Endodermal cell (in vitro differentiated cells): ENCODE measurements at regions not wholly inside any gene's neighbourhood (a gene's known extent, or its start where the extent isn't known, plus 50 kb on each side); places are given as distances from the start of the nearest gene placed in this dataset.
"Not testable (repeated sequence)": the region's sequence is repeated elsewhere in the genome, so short reads cannot be mapped to it uniquely, and the experiment has no call there.

Experiments
- DNase-seq: peaks from one replicate; pipeline ENCODE4 v3.0.0-alpha.2; 2017
- H3K27ac ChIP-seq: 2 replicates; pipeline ENCODE4 v1.5.1; 2013; ENCODE audit warnings: mild to moderate bottlenecking, low read depth, low read length, moderate library complexity
- H3K27me3 ChIP-seq: 2 replicates; pipeline ENCODE4 v1.6.1; 2013; ENCODE audit warnings: mild to moderate bottlenecking, low read length, moderate library complexity; ENCODE audit not compliant: insufficient read depth, control insufficient read depth, poor library complexity, severe bottlenecking
- H3K36me3 ChIP-seq: 2 replicates; pipeline ENCODE4 v1.7.0; 2013; ENCODE audit warnings: mild to moderate bottlenecking, low read length, moderate library complexity; ENCODE audit not compliant: control insufficient read depth, insufficient read depth
- H3K4me1 ChIP-seq: one replicate; pipeline ENCODE4 v1.7.0; 2013; ENCODE audit warnings: low read length; ENCODE audit not compliant: control insufficient read depth, insufficient read depth
- H3K4me3 ChIP-seq: 2 replicates; pipeline ENCODE4 v1.5.1; 2013; ENCODE audit warnings: mild to moderate bottlenecking, low read length, moderate library complexity
- H3K9ac ChIP-seq: 2 replicates; pipeline ENCODE4 v1.6.1; 2013; ENCODE audit warnings: mild to moderate bottlenecking, low read length, moderate library complexity; ENCODE audit not compliant: poor library complexity, severe bottlenecking; ENCODE audit errors: extremely low read depth
- H3K9me3 ChIP-seq: 2 replicates; pipeline ENCODE4 v1.6.1; 2013; ENCODE audit warnings: mild to moderate bottlenecking, low read length, moderate library complexity; ENCODE audit not compliant: control insufficient read depth
- H3K27ac Mint-ChIP-seq: 2 replicates; pipeline ENCODE4 v1.8.0; 2020; ENCODE audit warnings: mixed read lengths
- H3K27me3 Mint-ChIP-seq: 2 replicates; pipeline ENCODE4 v1.8.0; 2021; ENCODE audit warnings: mild to moderate bottlenecking, mixed read lengths; ENCODE audit not compliant: insufficient read depth
- H3K36me3 Mint-ChIP-seq: 2 replicates; pipeline ENCODE4 v1.8.0; 2020; ENCODE audit warnings: low read depth, mixed read lengths
- H3K4me1 Mint-ChIP-seq: 2 replicates; pipeline ENCODE4 v1.8.0; 2020; ENCODE audit warnings: mixed read lengths
- H3K4me3 Mint-ChIP-seq: 2 replicates; pipeline ENCODE4 v1.8.0; 2020; ENCODE audit warnings: mild to moderate bottlenecking, moderate library complexity, mixed read lengths
- H3K9me3 Mint-ChIP-seq: 2 replicates; pipeline ENCODE4 v1.8.0; 2020; ENCODE audit warnings: mild to moderate bottlenecking, mixed read lengths
- CTCF ChIP-seq: fragments of 200-600 bp; sonication (generic); conservative IDR thresholded peaks from 2 replicates; pipeline ENCODE4 v1.5.0; 2021; ENCODE audit warnings: antibody characterized with exemption, mild to moderate bottlenecking
- WGBS, 2 experiments: methylation state at CpG; one replicate each; pipeline versions ENCODE4 v1.1.5 to v1.1.7; 2013; ENCODE audit warnings: missing lambda C conversion rate in 2 of 2, mixed read lengths in 1 of 2; ENCODE audit not compliant: insufficient coverage in 1 of 2, insufficient read length in 1 of 2; 5-methylcytosine and 5-hydroxymethylcytosine counted together

- H3K9me3 ChIP-seq, H3K27ac Mint-ChIP-seq, H3K4me3 ChIP-seq, H3K27ac ChIP-seq, H3K36me3 Mint-ChIP-seq, H3K27me3 ChIP-seq, DNase-seq, H3K36me3 ChIP-seq, H3K4me1 Mint-ChIP-seq, H3K4me1 ChIP-seq, H3K9me3 Mint-ChIP-seq, H3K4me3 Mint-ChIP-seq, H3K9ac ChIP-seq, H3K27me3 Mint-ChIP-seq: not testable (repeated sequence)
- WGBS, 2 experiments, result 90 to 91% methylated on average over 4 to 7 of the region's 7 CpGs
Measured at GRCh38 chr12:64552510-64552909, 57.8 kb upstream of the RASSF3 start.

DNA sequence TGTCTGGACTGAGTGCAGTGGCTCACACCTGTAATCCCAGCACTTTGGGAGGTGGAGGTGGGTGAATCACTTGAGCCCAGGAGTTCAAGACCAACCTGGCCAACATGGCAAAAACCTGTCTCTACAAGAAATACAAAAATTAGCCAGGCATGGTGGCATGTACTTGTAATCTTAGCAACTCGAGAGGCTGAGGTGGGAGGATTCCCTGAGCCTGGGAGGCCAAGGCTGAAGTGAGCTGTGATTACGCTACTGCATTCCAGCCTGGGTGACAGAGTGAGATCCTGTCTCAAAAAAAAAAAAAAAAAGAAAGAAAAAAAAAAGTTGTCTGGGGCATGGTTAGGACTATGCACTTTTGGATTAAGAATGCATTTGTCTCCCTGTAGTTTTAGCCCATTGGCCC, 56.6 kb upstream of the RASSF3 start:
- H3K9me3 ChIP-seq, DNase-seq, H3K36me3 Mint-ChIP-seq, H3K36me3 ChIP-seq, H3K27me3 ChIP-seq, H3K27ac Mint-ChIP-seq, H3K4me3 ChIP-seq, H3K27me3 Mint-ChIP-seq, H3K4me1 Mint-ChIP-seq, H3K4me1 ChIP-seq, H3K9ac ChIP-seq, H3K27ac ChIP-seq, H3K4me3 Mint-ChIP-seq, H3K9me3 Mint-ChIP-seq: not testable (repeated sequence)
- 86 to 94% methylated on average over 1 to 2 of the region's 2 CpGs for WGBS, 2 experiments

GRCh38 chr12:64556231-64556630, 54.1 kb upstream of the RASSF3 start:
- H3K27ac ChIP-seq, result no peak overlapping the region
- peak; percentile 12 for TF ChIP-seq CTCF
- Mint-ChIP-seq H3K4me1 (peaks cover 10% of the 10 kb centered on the region), H3K9me3 (peaks cover 1% of the 10 kb centered on the region), H3K4me3 (no peak overlapping the region), H3K27me3 (no peaks in the 10 kb centered on the region), H3K36me3 (no peaks in the 10 kb centered on the region), H3K27ac (no peak overlapping the region)
- DNase-seq, result no peak
- 94% methylated on average over 4 of the region's 4 CpGs; no CpG with 5 or more reads in 1 of the 2 experiments for WGBS, 2 experiments
- H3K36me3 ChIP-seq, result no peaks in the 10 kb centered on the region
- H3K27me3 ChIP-seq, result no peaks in the 10 kb centered on the region
- no peaks in the 10 kb centered on the region for H3K4me1 ChIP-seq
- no peak overlapping the region for H3K4me3 ChIP-seq
- no peaks in the 10 kb centered on the region for H3K9me3 ChIP-seq
- no peak overlapping the region for H3K9ac ChIP-seq

GRCh38 chr12:64558754-64559153, 51.5 kb upstream of the RASSF3 start:
- Mint-ChIP-seq H3K27me3 (no peaks in the 10 kb centered on the region), H3K4me3 (no peak overlapping the region), H3K27ac (no peak overlapping the region), H3K36me3 (no peaks in the 10 kb centered on the region), H3K4me1 (peaks cover 13% of the 10 kb centered on the region), H3K9me3 (no peaks in the 10 kb centered on the region)
- Histone ChIP-seq H3K27ac (no peak overlapping the region), H3K4me1 (no peaks in the 10 kb centered on the region), H3K36me3 (no peaks in the 10 kb centered on the region), H3K9me3 (no peaks in the 10 kb centered on the region), H3K9ac (no peak overlapping the region), H3K4me3 (no peak overlapping the region), H3K27me3 (no peaks in the 10 kb centered on the region)
- DNase-seq, result no peak
- WGBS, 2 experiments, result 85 to 91% methylated on average over 6 to 7 of the region's 7 CpGs
- no peak for TF ChIP-seq CTCF
